GM12878 (cell line): ENCODE measurements at regions not wholly inside any gene's neighbourhood (a gene's known extent, or its start where the extent isn't known, plus 50 kb on each side); places are given as distances from the start of the nearest gene placed in this dataset.

Source experiments
- ATAC-seq: fragments of 200-7000 bp; cut with Tn5 transposase; 3 replicates; pipeline ENCODE4 v1.9.1; 2020; ENCODE audit warnings: mild to moderate bottlenecking, moderate library complexity
- BruUV-seq: library from RNA; stranded (reverse); fragments of 400-500 nt; replicated peaks from 2 replicates; lab custom pipeline; 2021; lab: Mats Ljungman, UMichigan
- CTCF ChIA-PET: fragments of 300-600 bp; sonication (Branson Sonifier 250); formaldehyde crosslinking; extraction: SDS; loops from one replicate; lab custom pipeline; 2021; ENCODE audit warnings: inconsistent platforms; lab: Yijun Ruan, JAX
- POLR2A ChIA-PET: fragments of 350-600 bp; formaldehyde crosslinking; extraction: SDS; loops from one replicate; lab custom pipeline; 2021; ENCODE audit warnings: inconsistent platforms; lab: Charles Lee
- RAD21 ChIA-PET: fragments of 300-600 bp; sonication (Branson Sonifier 250); formaldehyde crosslinking; loops from one replicate; lab custom pipeline; 2023; ENCODE audit warnings: antibody characterized with exemption; ENCODE audit not compliant: unreplicated experiment; lab: Charles Lee
- SMC1A ChIA-PET: fragments of 300-600 bp; sonication (Branson Sonifier 250); formaldehyde crosslinking; loops from one replicate; lab custom pipeline; 2023; ENCODE audit not compliant: unreplicated experiment, uncharacterized antibody; lab: Charles Lee
- DNase-seq: peaks from one replicate; pipeline ENCODE4 v3.0.0-alpha.2; 2011; ENCODE audit warnings: low read depth, low spot score
- FAIRE-seq: peaks from 3 replicates; lab custom pipeline; 2011; peaks lifted over from hg19 to GRCh38; lab: Jason Lieb, UNC
- H2AFZ ChIP-seq: 2 replicates; pipeline ENCODE4 v1.6.0; 2011; ENCODE audit warnings: low read depth, low read length, control low read depth; ENCODE audit not compliant: control insufficient read depth
- H3K27ac ChIP-seq: 2 replicates; pipeline ENCODE4 v1.5.1; 2011; ENCODE audit warnings: control low read depth; ENCODE audit not compliant: control insufficient read depth, insufficient read depth
- H3K27me3 ChIP-seq, 2 experiments: replicated peaks in 1 of 2; 2 replicates each; pipeline versions ENCODE4 v1.6.0 to v1.6.1; 2011; ENCODE audit warnings: low read length in 1 of 2; ENCODE audit not compliant: control insufficient read depth in 2 of 2, insufficient read depth in 2 of 2
- H3K36me3 ChIP-seq, 2 experiments: 2 replicates each; pipeline ENCODE4 v1.5.1; 2011; ENCODE audit warnings: low read length in 1 of 2; ENCODE audit not compliant: control insufficient read depth in 2 of 2, insufficient read depth in 2 of 2
- H3K4me1 ChIP-seq: 2 replicates; pipeline ENCODE4 v1.6.1; 2011; ENCODE audit warnings: mild to moderate bottlenecking, low read length, moderate library complexity, mixed read lengths; ENCODE audit not compliant: control insufficient read depth, insufficient read depth
- H3K4me2 ChIP-seq: 2 replicates; pipeline ENCODE4 v1.6.0; 2011; ENCODE audit warnings: control low read depth; ENCODE audit not compliant: control insufficient read depth, insufficient read depth
- H3K4me3 ChIP-seq: fragments of 200-600 bp; sonication (generic); 2 replicates; pipeline ENCODE4 v1.5.1; 2016
- H3K79me2 ChIP-seq: 2 replicates; pipeline ENCODE4 v1.6.0; 2011; ENCODE audit warnings: low read length; ENCODE audit not compliant: control insufficient read depth, insufficient read depth
- H3K9ac ChIP-seq: 2 replicates; pipeline ENCODE4 v1.8.0; 2011; ENCODE audit warnings: low read length, control low read depth, mixed read lengths; ENCODE audit not compliant: control insufficient read depth, insufficient read depth
- H3K9me3 ChIP-seq: replicated peaks from 3 replicates; pipeline ENCODE4 v1.5.1; 2011; ENCODE audit warnings: mild to moderate bottlenecking, low read length; ENCODE audit not compliant: control insufficient read depth, insufficient read depth
- H4K20me1 ChIP-seq: 2 replicates; pipeline ENCODE4 v1.6.0; 2011; ENCODE audit not compliant: control insufficient read depth, insufficient read depth
- ATF3 ChIP-seq: IDR thresholded peaks from 2 replicates; pipeline ENCODE4 v1.6.1; 2011; ENCODE audit warnings: low read depth, mild to moderate bottlenecking, low read length, moderate library complexity, borderline replicate concordance; ENCODE audit errors: extremely low read depth
- CBX3 ChIP-seq: fragments of 200-600 bp; sonication (generic); IDR thresholded peaks from 2 replicates; pipeline ENCODE4 v1.6.1; 2016; ENCODE audit warnings: low read depth, borderline replicate concordance
- EP300 ChIP-seq, 2 experiments: fragments of 150-350 bp in 1 of 2; IDR thresholded peaks; 2 replicates each; pipeline ENCODE4 v1.6.1; 2011 to 2012; ENCODE audit warnings: low read depth in 2 of 2, low read length in 2 of 2, borderline replicate concordance in 1 of 2, improper control_type of control experiment in 1 of 2, inconsistent platforms in 1 of 2; ENCODE audit not compliant: control insufficient read depth in 1 of 2
- GATAD2B ChIP-seq: fragments of 450-650 bp; conservative IDR thresholded peaks from 2 replicates; pipeline ENCODE4 v1.6.1; 2017; ENCODE audit warnings: low read depth, mild to moderate bottlenecking, moderate library complexity
- HDGF ChIP-seq: fragments of 450-650 bp; IDR thresholded peaks from 2 replicates; pipeline ENCODE4 v1.6.1; 2016; ENCODE audit warnings: antibody characterized with exemption
- IRF3 ChIP-seq: fragments of 450-650 bp; IDR thresholded peaks from 2 replicates; pipeline ENCODE4 v1.6.1; 2014; ENCODE audit warnings: mild to moderate bottlenecking
- IRF5 ChIP-seq: fragments of 450-650 bp; IDR thresholded peaks from 2 replicates; pipeline ENCODE4 v1.6.1; 2017; ENCODE audit warnings: borderline replicate concordance
- MTA3 ChIP-seq: IDR thresholded peaks from 2 replicates; pipeline ENCODE4 v1.6.1; 2012; ENCODE audit warnings: low read length, inconsistent platforms, borderline replicate concordance
- NRF1 ChIP-seq: conservative IDR thresholded peaks from 2 replicates; pipeline ENCODE4 v1.6.1; 2011; ENCODE audit warnings: mild to moderate bottlenecking, low read depth, low read length, improper control_type of control experiment
- PAX8 ChIP-seq: fragments of 450-650 bp; IDR thresholded peaks from 2 replicates; pipeline ENCODE4 v1.6.1; 2017; ENCODE audit warnings: mild to moderate bottlenecking, moderate library complexity
- POU2F2 ChIP-seq: IDR thresholded peaks from 3 replicates; pipeline ENCODE4 v1.6.1; 2011; ENCODE audit warnings: low read depth, mild to moderate bottlenecking, low read length, borderline replicate concordance
- REST ChIP-seq: IDR thresholded peaks from 2 replicates; pipeline ENCODE4 v1.6.1; 2012; ENCODE audit warnings: mild to moderate bottlenecking, low read depth, low read length
- SMC3 ChIP-seq: IDR thresholded peaks from 2 replicates; pipeline ENCODE4 v1.6.1; 2011; ENCODE audit warnings: low read length, improper control_type of control experiment, borderline replicate concordance
- SPI1 ChIP-seq: IDR thresholded peaks from 2 replicates; pipeline ENCODE4 v1.6.1; 2011; ENCODE audit warnings: low read depth, mild to moderate bottlenecking, low read length, moderate library complexity, borderline replicate concordance; ENCODE audit not compliant: insufficient read depth
- TAF1 ChIP-seq: IDR thresholded peaks from 2 replicates; pipeline ENCODE4 v1.6.1; 2011; ENCODE audit warnings: mild to moderate bottlenecking, low read depth, low read length, borderline replicate concordance
- YY1 ChIP-seq: IDR thresholded peaks from 2 replicates; pipeline ENCODE4 v1.6.1; 2011; ENCODE audit warnings: low read depth, mild to moderate bottlenecking, low read length
- in situ Hi-C: fragments of 300-500 bp; cut with MboI; formaldehyde crosslinking; loops from 9 replicates; pipeline ENCODE4 v1.14.3; 2018; ENCODE audit warnings: mixed read lengths
- intact Hi-C: fragments of 100-400 bp; cut with micrococcal nuclease; formaldehyde crosslinking; loops from one replicate; pipeline ENCODE4 v1.14.2; 2022; ENCODE audit not compliant: unreplicated experiment

- FAIRE-seq: no peak
- H3K4me1 ChIP-seq: no peaks in the 10 kb centered on the region
- no peaks in the 10 kb centered on the region for H3K36me3 ChIP-seq
- H3K27me3 ChIP-seq: no peaks in the 10 kb centered on the region
- no TSS peak for BruUV-seq
- H3K9ac ChIP-seq: no peak overlapping the region
- RAD21 ChIA-PET: no interaction called here
- H3K9me3 ChIP-seq: no peaks in the 10 kb centered on the region
- no peak for DNase-seq
- H3K4me2 ChIP-seq: no peak overlapping the region
- CTCF ChIA-PET: interaction anchor here (1.7 kb wide), 1 partner anchor 11 kb away, joined by 4 read pairs; no protein-coding TSS in a partner anchor
- TF ChIP-seq GATAD2B: no peak
- TF ChIP-seq HDGF: no peak
- no peak for TF ChIP-seq IRF5
- TF ChIP-seq PAX8: no peak
- TF ChIP-seq ATF3: no peak
- TF ChIP-seq SMC3: no peak
- no peak for TF ChIP-seq MTA3
- no peak for TF ChIP-seq IRF3
- no peak for TF ChIP-seq YY1
- no peak for TF ChIP-seq EP300 (IDR thresholded peaks at IDR 0.05; ENCODE audit: borderline replicate concordance in 1 of 2, control insufficient read depth in 1 of 2, low read depth in 2 of 2, low read length in 2 of 2)
- no peak for TF ChIP-seq CBX3
- TF ChIP-seq SPI1: no peak
- no peak for TF ChIP-seq NRF1
- TF ChIP-seq REST: no peak
- TF ChIP-seq TAF1: no peak
- no peak for TF ChIP-seq POU2F2
- H2AFZ ChIP-seq: no peak overlapping the region
- H3K27ac ChIP-seq: no peak overlapping the region
- SMC1A ChIA-PET: interaction anchor here (0.8 kb wide), 1 partner anchor 224 kb away, joined by 3 read pairs; no protein-coding TSS in a partner anchor
- H3K4me3 ChIP-seq: no peak overlapping the region
- H4K20me1 ChIP-seq: no peaks in the 10 kb centered on the region
- POLR2A ChIA-PET: no interaction called here
- H3K79me2 ChIP-seq: no peaks in the 10 kb centered on the region
- intact Hi-C loops: no loop called here
- in situ Hi-C loops: no loop called here
- no peak for ATAC-seq
Observed at GRCh38 chr5:29114331-29114768, 2076.0 kb upstream of the CDH9 start.
